ENCODE measurements at regions not wholly inside any gene's neighbourhood (a gene's known extent, or its start where the extent isn't known, plus 50 kb on each side); places are given as distances from the start of the nearest gene placed in this dataset.

- no peaks in the 10 kb centered on the region for H3K4me1 ChIP-seq (ENCODE audit: insufficient read depth)
- H3K27ac ChIP-seq: no peak overlapping the region
- H3K27me3 ChIP-seq: no peaks in the 10 kb centered on the region
- H3K79me2 ChIP-seq: no peaks in the 10 kb centered on the region
- no peak for TF ChIP-seq CTCF (IDR thresholded peaks at IDR 0.05; ENCODE audit: poor library complexity)
- no peak for DNase-seq (ENCODE audit: low spot score)
- no peaks in the 10 kb centered on the region for H3K36me3 ChIP-seq (replicated peaks; ENCODE audit: insufficient read depth, low read depth)
- no peaks in the 10 kb centered on the region for H3K9me3 ChIP-seq (ENCODE audit: low read depth)
- no peaks in the 10 kb centered on the region for H3K9me2 ChIP-seq (replicated peaks; ENCODE audit: insufficient read depth)
- no peak overlapping the region for H3K4me3 ChIP-seq
- H4K20me1 ChIP-seq (ENCODE audit: insufficient read depth, poor library complexity, severe bottlenecking): no peaks in the 10 kb centered on the region
- H2AFZ ChIP-seq: no peak overlapping the region
- 87% methylated on average over 3 of the region's 3 CpGs for WGBS (ENCODE audit: low lambda C conversion rate, missing lambda C conversion rate)
- H3K4me2 ChIP-seq: no peak overlapping the region
Measured at GRCh38 chr13:54445453-54445852, 1416.8 kb downstream of the OLFM4 start.

- Histone ChIP-seq H3K79me2 (no peaks in the 10 kb centered on the region), H3K36me3 (replicated peaks; ENCODE audit: insufficient read depth, low read depth) (no peaks in the 10 kb centered on the region), H3K27ac (no peak overlapping the region), H4K20me1 (ENCODE audit: insufficient read depth, poor library complexity, severe bottlenecking) (no peaks in the 10 kb centered on the region), H3K4me3 (no peak overlapping the region), H3K4me2 (no peak overlapping the region), H3K9me3 (ENCODE audit: low read depth) (no peaks in the 10 kb centered on the region), H3K27me3 (no peaks in the 10 kb centered on the region), H2AFZ (no peak overlapping the region), H3K4me1 (ENCODE audit: insufficient read depth) (no peaks in the 10 kb centered on the region), H3K9me2 (replicated peaks; ENCODE audit: insufficient read depth) (no peaks in the 10 kb centered on the region)
- TF ChIP-seq EZH2phosphoT487 (IDR thresholded peaks at IDR 0.05; ENCODE audit: low read depth, severe bottlenecking, unreplicated experiment): no peak
- no peak for TF ChIP-seq EZH2 (IDR thresholded peaks at IDR 0.05; ENCODE audit: borderline replicate concordance)
- no peak for TF ChIP-seq CTCF (IDR thresholded peaks at IDR 0.05; ENCODE audit: poor library complexity)
- no peak for DNase-seq (ENCODE audit: low spot score)
Measured at GRCh38 chr13:54445865-54446264, 1417.3 kb downstream of the OLFM4 start.

- no peak overlapping the region for H3K27ac ChIP-seq
Measured at GRCh38 chr13:54449922-54450321, 1421.3 kb downstream of the OLFM4 start.

More at GRCh38 chr13:54449922-54450321, 1421.3 kb downstream of the OLFM4 start:
- H3K4me2 ChIP-seq: no peak overlapping the region
- H3K79me2 ChIP-seq: no peaks in the 10 kb centered on the region
- H3K36me3 ChIP-seq (replicated peaks; ENCODE audit: insufficient read depth, low read depth): no peaks in the 10 kb centered on the region
- H3K9me3 ChIP-seq (ENCODE audit: low read depth): no peaks in the 10 kb centered on the region
- no peaks in the 10 kb centered on the region for H3K4me1 ChIP-seq (ENCODE audit: insufficient read depth)
- no peak for DNase-seq (ENCODE audit: low spot score)
- no peaks in the 10 kb centered on the region for H3K27me3 ChIP-seq
- H3K9me2 ChIP-seq (replicated peaks; ENCODE audit: insufficient read depth): no peaks in the 10 kb centered on the region
- no peak overlapping the region for H2AFZ ChIP-seq
- WGBS (ENCODE audit: low lambda C conversion rate, missing lambda C conversion rate): 76% methylated on average over 1 of the region's 1 CpG
- no peak overlapping the region for H3K4me3 ChIP-seq
- no peaks in the 10 kb centered on the region for H4K20me1 ChIP-seq (ENCODE audit: insufficient read depth, poor library complexity, severe bottlenecking)
- TF ChIP-seq EZH2 (IDR thresholded peaks at IDR 0.05; ENCODE audit: borderline replicate concordance) (no peak), CTCF (IDR thresholded peaks at IDR 0.05; ENCODE audit: poor library complexity) (peak; percentile 45)

Measured in hepatocyte (in vitro differentiated cells).